K562 (cell line): ENCODE measurements at regions not wholly inside any gene's neighbourhood (a gene's known extent, or its start where the extent isn't known, plus 50 kb on each side); places are given as distances from the start of the nearest gene placed in this dataset.
A peak's percentile ranks its signal among the peaks of the same experiment; 100 is the strongest.

ENCODE experiments used
- ATAC-seq: fragments of 200-7000 bp; cut with Tn5 transposase; 3 replicates; pipeline ENCODE4 v1.9.1; 2020; ENCODE audit warnings: moderate library complexity
- BruUV-seq: library from RNA; stranded (reverse); fragments of 400-500 nt; replicated peaks from 2 replicates; lab custom pipeline; 2021; lab: Mats Ljungman, UMichigan
- CTCF ChIA-PET: fragments of 300-600 bp; formaldehyde crosslinking; extraction: SDS; loops from one replicate; lab custom pipeline; 2021; ENCODE audit warnings: low intra/inter-chr PET ratio; lab: Yijun Ruan, JAX
- POLR2A ChIA-PET: fragments of 300-600, 350-650 bp; sonication (Branson Sonifier 250); formaldehyde crosslinking; extraction: SDS; loops from one replicate; lab custom pipeline; 2021; ENCODE audit warnings: antibody characterized with exemption, inconsistent platforms; lab: Yijun Ruan, JAX
- DNase-seq, 4 experiments: peaks; one replicate each; pipeline versions ENCODE4 v3.0.0 to v3.0.0-alpha.2; 2011 to 2018; ENCODE audit warnings: low spot score in 3 of 4, mixed read lengths in 3 of 4; ENCODE audit errors: extremely low read depth in 1 of 4
- FAIRE-seq: peaks from 2 replicates; lab custom pipeline; 2011; peaks lifted over from hg19 to GRCh38; lab: Jason Lieb, UNC
- H2AFZ ChIP-seq: 2 replicates; pipeline ENCODE4 v1.6.0; 2011; ENCODE audit warnings: low read depth, low read length, control low read depth, inconsistent platforms
- H3K27ac ChIP-seq: fragments of 200-600 bp; 3 replicates; pipeline ENCODE4 v1.8.0; 2011; ENCODE audit warnings: low read depth, mild to moderate bottlenecking, control low read depth, inconsistent platforms, low read length, moderate library complexity, mixed read lengths; ENCODE audit errors: extremely low read depth
- H3K27me3 ChIP-seq, 2 experiments: fragments of 300-600 bp in 1 of 2; 2 replicates in 1 of 2; 3 replicates in 1 of 2; pipeline versions ENCODE4 v1.6.0 to v1.8.0; 2011; ENCODE audit warnings: inconsistent platforms in 2 of 2, low read length in 2 of 2, mild to moderate bottlenecking in 1 of 2, mixed read lengths in 1 of 2, moderate library complexity in 1 of 2; ENCODE audit not compliant: control insufficient read depth in 2 of 2, insufficient read depth in 2 of 2
- H3K36me3 ChIP-seq: fragments of 300-600 bp; 3 replicates; pipeline ENCODE4 v1.8.0; 2011; ENCODE audit warnings: mild to moderate bottlenecking, low read length, inconsistent platforms; ENCODE audit not compliant: control insufficient read depth, insufficient read depth
- H3K4me1 ChIP-seq, 2 experiments: fragments of 200-600 bp in 1 of 2; replicated peaks in 1 of 2; 2 replicates in 1 of 2; 3 replicates in 1 of 2; pipeline versions ENCODE4 v1.5.1 to v1.8.0; 2011; ENCODE audit warnings: inconsistent platforms in 2 of 2, low read length in 2 of 2, mild to moderate bottlenecking in 1 of 2, mixed read lengths in 1 of 2, moderate library complexity in 1 of 2; ENCODE audit not compliant: control insufficient read depth in 2 of 2, insufficient read depth in 2 of 2
- H3K4me2 ChIP-seq: 2 replicates; pipeline ENCODE4 v1.6.1; 2011; ENCODE audit warnings: low read length, control low read depth, inconsistent platforms, mixed read lengths; ENCODE audit not compliant: insufficient read depth
- H3K4me3 ChIP-seq: fragments of 200-600 bp; sonication (generic), shearing (Covaris generic); 2 replicates; pipeline ENCODE4 v1.5.1; 2016; ENCODE audit warnings: control low read depth, inconsistent platforms
- H3K79me2 ChIP-seq: fragments of 200-600 bp; 3 replicates; pipeline ENCODE4 v1.8.0; 2011; ENCODE audit warnings: low read length, inconsistent platforms; ENCODE audit not compliant: control insufficient read depth, insufficient read depth
- H3K9ac ChIP-seq, 2 experiments: 2 replicates each; pipeline versions ENCODE4 v1.6.0 to v1.6.1; 2011; ENCODE audit warnings: low read depth in 2 of 2, low read length in 2 of 2, control low read depth in 1 of 2, inconsistent platforms in 1 of 2, mild to moderate bottlenecking in 1 of 2, mixed read lengths in 1 of 2; ENCODE audit not compliant: insufficient read depth in 1 of 2
- H3K9me1 ChIP-seq: one replicate; pipeline ENCODE4 v1.6.0; 2011; ENCODE audit warnings: inconsistent platforms, mild to moderate bottlenecking, low read length, moderate library complexity; ENCODE audit not compliant: control insufficient read depth, insufficient read depth
- H3K9me3 ChIP-seq: replicated peaks from 2 replicates; pipeline ENCODE4 v1.5.1; 2011; ENCODE audit warnings: low read depth, low read length, inconsistent platforms; ENCODE audit not compliant: control insufficient read depth, insufficient read depth
- H4K20me1 ChIP-seq: replicated peaks from 2 replicates; pipeline ENCODE4 v1.6.1; 2011; ENCODE audit warnings: low read length, inconsistent platforms, mixed read lengths; ENCODE audit not compliant: control insufficient read depth, insufficient read depth
- ARID2 ChIP-seq: fragments of 450-650 bp; IDR thresholded peaks from 2 replicates; pipeline ENCODE4 v1.6.1; 2017; ENCODE audit warnings: antibody characterized with exemption, mild to moderate bottlenecking
- E2F8 ChIP-seq: fragments of 450-650 bp; IDR thresholded peaks from 2 replicates; pipeline ENCODE4 v1.7.1; 2018; ENCODE audit warnings: mild to moderate bottlenecking, low read depth; ENCODE audit not compliant: partially characterized antibody
- GTF2A2 ChIP-seq: IDR thresholded peaks from 2 replicates; pipeline ENCODE4 v1.6.1; 2016; ENCODE audit warnings: mild to moderate bottlenecking, missing genetic modification characterization, missing compliant biosample characterization
- MEF2D ChIP-seq: conservative IDR thresholded peaks from 2 replicates; pipeline ENCODE4 v1.6.1; 2016; ENCODE audit warnings: low read depth, missing genetic modification characterization, missing compliant biosample characterization
- MTA2 ChIP-seq: fragments of 450-650 bp; IDR thresholded peaks from 2 replicates; pipeline ENCODE4 v1.6.1; 2016; ENCODE audit warnings: low read depth
- NFATC3 ChIP-seq: fragments of 450-650 bp; IDR thresholded peaks from 2 replicates; pipeline ENCODE4 v1.6.1; 2017; ENCODE audit warnings: mild to moderate bottlenecking
- RFX7 ChIP-seq: fragments of 250-450 bp; sonication (Bioruptor Pico); IDR thresholded peaks from 2 replicates; pipeline ENCODE4 v1.5.1; 2021; ENCODE audit warnings: mild to moderate bottlenecking
- SAFB ChIP-seq: fragments of 200-400 bp; formaldehyde crosslinking; IDR thresholded peaks from 2 replicates; pipeline ENCODE4 v1.6.1; 2017; ENCODE audit warnings: low read depth, low read length, borderline replicate concordance
- SRSF3 ChIP-seq: fragments of 200-400 bp; formaldehyde crosslinking; IDR thresholded peaks from 2 replicates; pipeline ENCODE4 v1.6.1; 2016; ENCODE audit warnings: mild to moderate bottlenecking, low read length, moderate library complexity; ENCODE audit not compliant: insufficient read depth
- YBX1 ChIP-seq: fragments of 450-650 bp; IDR thresholded peaks from 2 replicates; pipeline ENCODE4 v1.7.1; 2016; ENCODE audit warnings: mild to moderate bottlenecking
- ZNF124 ChIP-seq: sonication (generic); formaldehyde crosslinking; IDR thresholded peaks from 2 replicates; pipeline ENCODE4 v1.8.1; 2022; ENCODE audit warnings: missing genetic modification reagents
- ZNF41 ChIP-seq: fragments of 250-450 bp; sonication (Bioruptor Pico); conservative IDR thresholded peaks from 2 replicates; pipeline ENCODE4 v1.4.0; 2020; ENCODE audit warnings: mild to moderate bottlenecking
- WGBS: fragments of 100-300 bp; shearing (Covaris generic); methylation state at CpG from one replicate; pipeline ENCODE4 v1.1.6; 2016; ENCODE audit warnings: low coverage, mixed read lengths; ENCODE audit not compliant: insufficient coverage; ENCODE audit errors: missing lambda C conversion rate; 5-methylcytosine and 5-hydroxymethylcytosine counted together
- in situ Hi-C: fragments of 300-500 bp; cut with MboI; formaldehyde crosslinking; loops from 4 replicates; pipeline ENCODE4 v1.15.0; 2018; ENCODE audit warnings: inconsistent platforms, mixed read lengths
- intact Hi-C: fragments of 100-400 bp; cut with micrococcal nuclease; formaldehyde crosslinking; loops from 2 replicates; pipeline ENCODE4 v1.14.2; 2022
- TF ChIP-seq, protein P1 (sequence below): sonication (generic); formaldehyde crosslinking; IDR thresholded peaks from 2 replicates; pipeline ENCODE4 v1.8.1; 2023; ENCODE audit warnings: missing genetic modification reagents, mild to moderate bottlenecking, borderline replicate concordance
- TF ChIP-seq, protein P2 (sequence below): fragments of 450-650 bp; formaldehyde crosslinking; IDR thresholded peaks from 2 replicates; pipeline ENCODE4 v1.4.0; 2022; ENCODE audit warnings: missing genetic modification characterization

- ATAC-seq (no peak), DNase-seq (no peak), FAIRE-seq (no peak)
- WGBS = 71% methylated on average over 1 of the region's 2 CpGs
- Histone ChIP-seq H3K4me2 (peak overlapping the region; percentile 69), H3K4me1 (peaks cover 0 to 18% of the 10 kb centered on the region in 2 experiments; a peak in 4 of 5 replicates), H3K9me3 (no peaks in the 10 kb centered on the region), H2AFZ (peak overlapping the region; percentile 64), H3K36me3 (no peaks in the 10 kb centered on the region), H3K4me3 (no peak overlapping the region), H3K27me3 (no peaks in the 10 kb centered on the region), H3K79me2 (no peaks in the 10 kb centered on the region), H4K20me1 (no peaks in the 10 kb centered on the region), H3K9ac (peak overlapping the region in 1 of 2 experiments; percentile 56; a peak in 1 of 4 replicates), H3K9me1 (no peaks in the 10 kb centered on the region), H3K27ac (peak overlapping the region; percentile 50; the same call in 2 of the 3 replicates)
- in situ Hi-C loops = no loop called here
- POLR2A ChIA-PET = interaction anchor here (0.8 kb wide), 1 partner anchor 50 kb away, joined by 3 read pairs; no protein-coding TSS in a partner anchor
- CTCF ChIA-PET = no interaction called here
- no TSS peak for BruUV-seq
- TF ChIP-seq NFATC3 = no peak
- TF ChIP-seq ZNF124 (CRISPR knock-in tag) = no peak
- no peak for TF ChIP-seq SAFB
- no peak for TF ChIP-seq ZNF41 (CRISPR knock-in tag)
- no peak for TF ChIP-seq GTF2A2 (tag)
- TF ChIP-seq, protein P1, sequence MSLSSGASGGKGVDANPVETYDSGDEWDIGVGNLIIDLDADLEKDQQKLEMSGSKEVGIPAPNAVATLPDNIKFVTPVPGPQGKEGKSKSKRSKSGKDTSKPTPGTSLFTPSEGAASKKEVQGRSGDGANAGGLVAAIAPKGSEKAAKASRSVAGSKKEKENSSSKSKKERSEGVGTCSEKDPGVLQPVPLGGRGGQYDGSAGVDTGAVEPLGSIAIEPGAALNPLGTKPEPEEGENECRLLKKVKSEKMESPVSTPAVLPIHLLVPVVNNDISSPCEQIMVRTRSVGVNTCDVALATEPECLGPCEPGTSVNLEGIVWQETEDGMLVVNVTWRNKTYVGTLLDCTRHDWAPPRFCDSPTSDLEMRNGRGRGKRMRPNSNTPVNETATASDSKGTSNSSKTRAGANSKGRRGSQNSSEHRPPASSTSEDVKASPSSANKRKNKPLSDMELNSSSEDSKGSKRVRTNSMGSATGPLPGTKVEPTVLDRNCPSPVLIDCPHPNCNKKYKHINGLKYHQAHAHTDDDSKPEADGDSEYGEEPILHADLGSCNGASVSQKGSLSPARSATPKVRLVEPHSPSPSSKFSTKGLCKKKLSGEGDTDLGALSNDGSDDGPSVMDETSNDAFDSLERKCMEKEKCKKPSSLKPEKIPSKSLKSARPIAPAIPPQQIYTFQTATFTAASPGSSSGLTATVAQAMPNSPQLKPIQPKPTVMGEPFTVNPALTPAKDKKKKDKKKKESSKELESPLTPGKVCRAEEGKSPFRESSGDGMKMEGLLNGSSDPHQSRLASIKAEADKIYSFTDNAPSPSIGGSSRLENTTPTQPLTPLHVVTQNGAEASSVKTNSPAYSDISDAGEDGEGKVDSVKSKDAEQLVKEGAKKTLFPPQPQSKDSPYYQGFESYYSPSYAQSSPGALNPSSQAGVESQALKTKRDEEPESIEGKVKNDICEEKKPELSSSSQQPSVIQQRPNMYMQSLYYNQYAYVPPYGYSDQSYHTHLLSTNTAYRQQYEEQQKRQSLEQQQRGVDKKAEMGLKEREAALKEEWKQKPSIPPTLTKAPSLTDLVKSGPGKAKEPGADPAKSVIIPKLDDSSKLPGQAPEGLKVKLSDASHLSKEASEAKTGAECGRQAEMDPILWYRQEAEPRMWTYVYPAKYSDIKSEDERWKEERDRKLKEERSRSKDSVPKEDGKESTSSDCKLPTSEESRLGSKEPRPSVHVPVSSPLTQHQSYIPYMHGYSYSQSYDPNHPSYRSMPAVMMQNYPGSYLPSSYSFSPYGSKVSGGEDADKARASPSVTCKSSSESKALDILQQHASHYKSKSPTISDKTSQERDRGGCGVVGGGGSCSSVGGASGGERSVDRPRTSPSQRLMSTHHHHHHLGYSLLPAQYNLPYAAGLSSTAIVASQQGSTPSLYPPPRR (CRISPR knock-in tag) = no peak
- no peak for TF ChIP-seq MEF2D (tag)
- TF ChIP-seq, protein P2, sequence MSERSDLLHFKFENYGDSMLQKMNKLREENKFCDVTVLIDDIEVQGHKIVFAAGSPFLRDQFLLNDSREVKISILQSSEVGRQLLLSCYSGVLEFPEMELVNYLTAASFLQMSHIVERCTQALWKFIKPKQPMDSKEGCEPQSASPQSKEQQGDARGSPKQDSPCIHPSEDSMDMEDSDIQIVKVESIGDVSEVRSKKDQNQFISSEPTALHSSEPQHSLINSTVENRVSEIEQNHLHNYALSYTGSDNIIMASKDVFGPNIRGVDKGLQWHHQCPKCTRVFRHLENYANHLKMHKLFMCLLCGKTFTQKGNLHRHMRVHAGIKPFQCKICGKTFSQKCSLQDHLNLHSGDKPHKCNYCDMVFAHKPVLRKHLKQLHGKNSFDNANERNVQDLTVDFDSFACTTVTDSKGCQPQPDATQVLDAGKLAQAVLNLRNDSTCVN (CRISPR knock-in tag) = no peak
- TF ChIP-seq ARID2 = no peak
- TF ChIP-seq YBX1 = no peak
- TF ChIP-seq MTA2 = no peak
- TF ChIP-seq RFX7 (CRISPR knock-in tag) = no peak
- no peak for TF ChIP-seq SRSF3
- no peak for TF ChIP-seq E2F8
- intact Hi-C loops = loop anchor here (5.0 kb wide), 1 partner anchor 99 kb away; no protein-coding TSS in a partner anchor
Measured at GRCh38 chr13:50513300-50513877, 330.1 kb downstream of the DLEU7 start.
